Adrenal gland (tissue), 9 donors: ENCODE measurements at regions not wholly inside any gene's neighbourhood (a gene's known extent, or its start where the extent isn't known, plus 50 kb on each side); places are given as distances from the start of the nearest gene placed in this dataset.

Source experiments
- DNase-seq, 7 donors: peaks; one replicate each; pipeline ENCODE4 v3.0.0-alpha.2; 2019 to 2020
- H3K27ac ChIP-seq, 5 donors: fragments of 200-600 bp; sonication (generic) in 4 of 5; 1 replicate in 3 of 5; 2 replicates in 2 of 5; pipeline versions ENCODE4 v1.5.1 to v1.8.0; 2016 to 2020; ENCODE audit warnings: mild to moderate bottlenecking in 1 of 5
- H3K27me3 ChIP-seq: fragments of 200-600 bp; 2 replicates; pipeline ENCODE4 v1.8.0; 2021
- H3K36me3 ChIP-seq, 2 donors: fragments of 200-600 bp; replicated peaks in 1 of 2; 1 replicate in 1 of 2; 2 replicates in 1 of 2; pipeline versions ENCODE4 v1.5.1 to v1.8.0; 2018 to 2022
- H3K4me1 ChIP-seq, 2 donors: fragments of 200-600 bp; replicated peaks in 1 of 2; 1 replicate in 1 of 2; 2 replicates in 1 of 2; pipeline versions ENCODE4 v1.5.1 to v1.8.0; 2018 to 2021
- H3K4me3 ChIP-seq, 4 donors: fragments of 200-600 bp; sonication (generic) in 3 of 4; one replicate each; pipeline ENCODE4 v1.5.1; 2016 to 2018
- H3K9me3 ChIP-seq, 3 donors: fragments of 200-600 bp; sonication (generic) in 1 of 3; replicated peaks in 1 of 3; 1 replicate in 2 of 3; 2 replicates in 1 of 3; pipeline versions ENCODE4 v1.5.1 to v1.8.0; 2016 to 2021
- CTCF ChIP-seq, 6 experiments: fragments of 450-650 bp in 4 of 6; fragments of 200-600 bp in 2 of 6; sonication (generic) in 1 of 6; IDR thresholded peaks; 1 replicate in 5 of 6; 2 replicates in 1 of 6; pipeline versions ENCODE4 v1.5.1 to v1.8.0; 2016 to 2021; ENCODE audit warnings: antibody characterized with exemption in 6 of 6, mild to moderate bottlenecking in 2 of 6, moderate library complexity in 1 of 6
- POLR2A ChIP-seq, 2 donors: fragments of 450-650 bp; IDR thresholded peaks; one replicate each; pipeline ENCODE4 v1.6.1; 2017; ENCODE audit warnings: antibody characterized with exemption in 2 of 2, mild to moderate bottlenecking in 2 of 2, moderate library complexity in 1 of 2
- WGBS, 4 donors: extraction: QIAGEN DNeasy Blood & Tissue Kit in 2 of 4; methylation state at CpG; one replicate each; pipeline versions ENCODE4 v1.1.5 to v1.1.7; 2013 to 2017; 5-methylcytosine and 5-hydroxymethylcytosine counted together
- intact Hi-C, 2 donors: fragments of 100-400 bp; cut with DNase I; formaldehyde crosslinking; loops; one replicate each; pipeline versions ENCODE4 v1.14.1 to v1.15.0; 2022 to 2023
- donor health status: healthy with polysubstance abuse.
- donor health status: Bipolar disorder and iron deficiency.
- donor health status: DM: yes; HTN: yes; CAD: no.
- donor health status: DM: no; HTN: no; CAD: no.
- donor health status: DM: no; HTN: no; CAD: no.

- no peak for DNase-seq
These were observed 282.4 kb downstream of the TEX29 start for GRCh38 chr13:111602874-111603273.

GRCh38 chr13:111604097-111604496 lies 283.7 kb downstream of the TEX29 start:
- H3K4me3 ChIP-seq = no peak overlapping the region
- WGBS, 4 donors = 80 to 82% (median 81%) methylated on average over 14 of the region's 14 CpGs
- H3K27me3 ChIP-seq = peaks cover 7% of the 10 kb centered on the region
- H3K36me3 ChIP-seq = no peaks in the 10 kb centered on the region
- no peaks in the 10 kb centered on the region for H3K4me1 ChIP-seq
- H3K27ac ChIP-seq = no peak overlapping the region
- no peak for TF ChIP-seq POLR2A (IDR thresholded peaks at IDR 0.05)
- no peak for TF ChIP-seq CTCF (IDR thresholded peaks at IDR 0.05)
- no peak for DNase-seq
- no peaks in the 10 kb centered on the region for H3K9me3 ChIP-seq
- intact Hi-C loops = no loop called here

More at GRCh38 chr13:111602874-111603273, 282.4 kb downstream of the TEX29 start:
- intact Hi-C loops = no loop called here
- Histone ChIP-seq H3K9me3 (no peaks in the 10 kb centered on the region), H3K27me3 (peaks cover 7% of the 10 kb centered on the region), H3K36me3 (no peaks in the 10 kb centered on the region), H3K27ac (no peak overlapping the region), H3K4me3 (no peak overlapping the region), H3K4me1 (no peaks in the 10 kb centered on the region)
- WGBS, 4 donors = 90 to 96% (median 93%) methylated on average over 21 of the region's 21 CpGs
- TF ChIP-seq POLR2A (IDR thresholded peaks at IDR 0.05) (no peak), CTCF (IDR thresholded peaks at IDR 0.05) (no peak)

- no peaks in the 10 kb centered on the region for H3K36me3 ChIP-seq
- H3K4me3 ChIP-seq = no peak overlapping the region
- intact Hi-C loops = no loop called here
- TF ChIP-seq POLR2A (IDR thresholded peaks at IDR 0.05) (no peak), CTCF (IDR thresholded peaks at IDR 0.05) (no peak)
- no peaks in the 10 kb centered on the region for H3K9me3 ChIP-seq
- WGBS, 4 donors = 84 to 95% (median 87%) methylated on average over 5 of the region's 5 CpGs
- H3K27me3 ChIP-seq = no peaks in the 10 kb centered on the region
- no peaks in the 10 kb centered on the region for H3K4me1 ChIP-seq
- no peak overlapping the region for H3K27ac ChIP-seq
- no peak for DNase-seq
These were observed 288.1 kb downstream of the TEX29 start for GRCh38 chr13:111608556-111608955.

- intact Hi-C loops = no loop called here
- no peak for DNase-seq
- no peak overlapping the region for H3K27ac ChIP-seq
- 80 to 88% (median 83%) methylated on average over 9 of the region's 9 CpGs for whole genome bisulfite sequencing, 4 donors
- H3K36me3 ChIP-seq = no peaks in the 10 kb centered on the region
- no peaks in the 10 kb centered on the region for H3K4me1 ChIP-seq
- no peaks in the 10 kb centered on the region for H3K27me3 ChIP-seq
- H3K9me3 ChIP-seq = no peaks in the 10 kb centered on the region
- TF ChIP-seq CTCF (IDR thresholded peaks at IDR 0.05) (no peak), POLR2A (IDR thresholded peaks at IDR 0.05) (no peak)
- H3K4me3 ChIP-seq = no peak overlapping the region
These were observed 289.2 kb downstream of the TEX29 start for GRCh38 chr13:111609631-111610030.
